Tibial nerve (tissue), 4 donors: ENCODE measurements at regions not wholly inside any gene's neighbourhood (a gene's known extent, or its start where the extent isn't known, plus 50 kb on each side); places are given as distances from the start of the nearest gene placed in this dataset.

Experiments
- DNase-seq, 2 donors: peaks; one replicate each; pipeline ENCODE4 v3.0.0-alpha.2; 2019; ENCODE audit warnings: low spot score in 2 of 2
- H3K27ac ChIP-seq, 4 donors: fragments of 200-600 bp; sonication (generic) in 3 of 4; one replicate each; pipeline ENCODE4 v1.5.1; 2017 to 2019; ENCODE audit warnings: mild to moderate bottlenecking in 1 of 4
- H3K27me3 ChIP-seq, 2 donors: fragments of 200-600 bp; sonication (generic) in 1 of 2; one replicate each; pipeline versions ENCODE4 v1.5.1 to v1.6.0; 2017 to 2019
- H3K36me3 ChIP-seq, 3 donors: fragments of 200-600 bp; sonication (generic); one replicate each; pipeline ENCODE4 v1.5.1; 2018 to 2019
- H3K4me1 ChIP-seq, 4 donors: fragments of 200-600 bp; sonication (generic) in 3 of 4; one replicate each; pipeline ENCODE4 v1.5.1; 2017 to 2019
- H3K4me3 ChIP-seq, 4 donors: fragments of 200-600 bp; sonication (generic) in 3 of 4; one replicate each; pipeline ENCODE4 v1.5.1; 2017 to 2019; ENCODE audit warnings: mild to moderate bottlenecking in 1 of 4, moderate library complexity in 1 of 4
- H3K9me3 ChIP-seq, 4 donors: fragments of 200-600 bp; sonication (generic) in 3 of 4; one replicate each; pipeline ENCODE4 v1.5.1; 2017 to 2019
- EP300 ChIP-seq, 2 donors: sonication (generic); formaldehyde crosslinking; IDR thresholded peaks; one replicate each; pipeline ENCODE4 v1.6.1; 2017; ENCODE audit warnings: antibody characterized with exemption in 2 of 2, mild to moderate bottlenecking in 1 of 2
- POLR2A ChIP-seq, 2 donors: fragments of 450-650 bp; IDR thresholded peaks; one replicate each; pipeline ENCODE4 v1.6.1; 2017; ENCODE audit warnings: antibody characterized with exemption in 2 of 2, mild to moderate bottlenecking in 2 of 2, moderate library complexity in 2 of 2
- WGBS, 2 donors: methylation state at CpG; one replicate each; pipeline ENCODE4 v1.1.5; 2018; 5-methylcytosine and 5-hydroxymethylcytosine counted together
- TF ChIP-seq, protein P1 (sequence below), 5 experiments: fragments of 200-600 bp in 3 of 5; fragments of 450-650 bp in 2 of 5; sonication (generic) in 3 of 5; IDR thresholded peaks; one replicate each; pipeline ENCODE4 v1.5.1; 2016 to 2019; ENCODE audit warnings: antibody characterized with exemption in 5 of 5, mild to moderate bottlenecking in 3 of 5, moderate library complexity in 2 of 5

DNA sequence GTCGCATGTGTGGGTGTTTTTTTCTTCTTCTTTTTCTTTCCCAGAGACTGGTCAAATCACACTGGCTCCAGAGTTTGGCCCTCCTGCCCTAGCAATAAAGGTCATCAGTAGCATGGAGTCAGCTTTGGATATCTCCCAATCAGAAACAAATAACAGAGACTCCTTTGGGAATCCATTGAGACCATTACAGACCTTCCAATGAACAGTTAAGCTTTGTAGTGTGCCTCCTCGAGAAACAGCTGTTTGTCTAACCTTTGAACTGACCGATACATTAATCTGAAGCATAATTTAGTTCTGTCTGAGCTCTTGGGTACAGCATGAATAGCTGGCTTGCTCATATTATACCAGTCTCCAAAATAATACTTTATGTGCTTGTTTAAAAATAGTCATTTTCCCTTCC, 1103.2 kb downstream of the GATA3 start:
- no peaks in the 10 kb centered on the region for H3K36me3 ChIP-seq
- 21 to 25% methylated on average over 3 of the region's 3 CpGs for WGBS, 2 donors
- TF ChIP-seq POLR2A (IDR thresholded peaks at IDR 0.05) (no peak), EP300 (IDR thresholded peaks at IDR 0.05) (no peak)
- TF ChIP-seq, protein P1, sequence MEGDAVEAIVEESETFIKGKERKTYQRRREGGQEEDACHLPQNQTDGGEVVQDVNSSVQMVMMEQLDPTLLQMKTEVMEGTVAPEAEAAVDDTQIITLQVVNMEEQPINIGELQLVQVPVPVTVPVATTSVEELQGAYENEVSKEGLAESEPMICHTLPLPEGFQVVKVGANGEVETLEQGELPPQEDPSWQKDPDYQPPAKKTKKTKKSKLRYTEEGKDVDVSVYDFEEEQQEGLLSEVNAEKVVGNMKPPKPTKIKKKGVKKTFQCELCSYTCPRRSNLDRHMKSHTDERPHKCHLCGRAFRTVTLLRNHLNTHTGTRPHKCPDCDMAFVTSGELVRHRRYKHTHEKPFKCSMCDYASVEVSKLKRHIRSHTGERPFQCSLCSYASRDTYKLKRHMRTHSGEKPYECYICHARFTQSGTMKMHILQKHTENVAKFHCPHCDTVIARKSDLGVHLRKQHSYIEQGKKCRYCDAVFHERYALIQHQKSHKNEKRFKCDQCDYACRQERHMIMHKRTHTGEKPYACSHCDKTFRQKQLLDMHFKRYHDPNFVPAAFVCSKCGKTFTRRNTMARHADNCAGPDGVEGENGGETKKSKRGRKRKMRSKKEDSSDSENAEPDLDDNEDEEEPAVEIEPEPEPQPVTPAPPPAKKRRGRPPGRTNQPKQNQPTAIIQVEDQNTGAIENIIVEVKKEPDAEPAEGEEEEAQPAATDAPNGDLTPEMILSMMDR (IDR thresholded peaks at IDR 0.05) = no peak
- no peaks in the 10 kb centered on the region for H3K4me1 ChIP-seq
- peaks cover 0 to 16% (median 0%) of the 10 kb centered on the region in 4 donors for H3K9me3 ChIP-seq
- H3K4me3 ChIP-seq = no peak overlapping the region
- no peak overlapping the region for H3K27ac ChIP-seq
- DNase-seq = no peak
- no peaks in the 10 kb centered on the region for H3K27me3 ChIP-seq

DNA sequence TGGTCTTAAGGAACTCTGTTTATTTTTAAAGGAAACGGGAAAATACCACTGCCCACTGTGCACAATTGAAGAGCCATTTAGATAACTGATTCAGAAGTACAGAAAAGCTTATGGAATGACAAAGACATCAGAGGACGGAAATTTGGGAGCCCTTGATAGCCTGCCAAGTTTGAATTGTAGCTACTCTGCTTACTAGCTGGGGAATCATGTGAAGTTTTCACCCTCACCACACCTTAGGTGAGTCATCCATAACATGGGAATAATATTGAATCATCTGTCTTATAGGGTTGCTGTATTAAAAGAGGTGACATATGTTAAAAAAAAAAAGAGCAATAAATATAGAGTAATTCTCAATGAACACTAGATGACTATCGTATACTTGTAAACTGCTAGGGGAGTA, 1104.2 kb downstream of the GATA3 start:
- H3K4me1 ChIP-seq = no peaks in the 10 kb centered on the region
- H3K27ac ChIP-seq = no peak overlapping the region
- H3K36me3 ChIP-seq = no peaks in the 10 kb centered on the region
- H3K27me3 ChIP-seq = no peaks in the 10 kb centered on the region
- TF ChIP-seq, protein P1 (IDR thresholded peaks at IDR 0.05) = no peak
- TF ChIP-seq EP300 (IDR thresholded peaks at IDR 0.05) (no peak), POLR2A (IDR thresholded peaks at IDR 0.05) (no peak)
- DNase-seq = no peak
- no peak overlapping the region for H3K4me3 ChIP-seq
- H3K9me3 ChIP-seq = peaks cover 0 to 16% (median 0%) of the 10 kb centered on the region in 4 donors
- WGBS, 2 donors = 50 to 56% methylated on average over 3 of the region's 3 CpGs

DNA sequence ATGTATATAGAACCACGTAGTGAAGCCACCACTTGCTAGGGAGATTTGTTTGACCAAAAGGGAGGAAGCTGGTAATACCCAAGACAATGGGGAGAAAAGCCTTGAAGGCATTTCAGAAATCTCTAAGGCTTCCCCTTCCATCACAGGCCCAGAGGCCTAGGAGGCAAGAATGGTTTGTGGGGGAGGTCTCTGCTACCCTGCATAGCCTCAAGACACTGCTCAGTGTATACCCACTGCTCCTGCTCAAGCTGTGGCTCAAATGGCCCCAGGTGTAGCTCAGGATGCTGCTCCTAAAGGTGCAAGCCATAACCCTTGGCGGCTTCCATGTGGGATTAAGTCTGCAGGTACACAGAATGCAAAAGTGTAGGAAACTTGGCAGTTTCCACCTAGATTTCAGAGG, 1105.8 kb downstream of the GATA3 start:
- DNase-seq = no peak
- Histone ChIP-seq H3K36me3 (no peaks in the 10 kb centered on the region), H3K27ac (no peak overlapping the region), H3K4me1 (no peaks in the 10 kb centered on the region), H3K27me3 (no peaks in the 10 kb centered on the region), H3K9me3 (peaks cover 0 to 21% (median 0%) of the 10 kb centered on the region in 4 donors), H3K4me3 (no peak overlapping the region)
- TF ChIP-seq POLR2A (IDR thresholded peaks at IDR 0.05) = no peak
- TF ChIP-seq, protein P1 (IDR thresholded peaks at IDR 0.05) = no peak
- 86 to 90% methylated on average over 2 of the region's 2 CpGs for WGBS, 2 donors

DNA sequence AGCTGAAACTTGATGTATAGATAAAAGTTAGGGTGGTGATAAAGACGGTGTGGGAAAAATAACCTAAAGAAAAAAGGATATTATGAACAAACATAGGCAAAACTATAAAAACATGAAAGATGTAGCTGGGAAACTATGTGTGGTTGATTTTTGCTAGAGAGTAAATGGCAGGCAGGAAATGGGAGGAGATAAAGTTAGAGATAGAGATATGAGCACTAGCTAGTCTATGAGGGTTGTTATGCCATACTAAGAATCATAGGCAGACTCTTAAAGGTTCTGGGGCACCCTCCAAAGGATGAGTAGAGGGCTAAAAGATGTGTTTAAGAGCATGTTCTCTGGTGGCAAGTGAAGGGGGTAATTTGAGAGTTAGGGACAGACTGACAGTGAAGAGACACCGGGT, 1109.2 kb downstream of the GATA3 start:
- DNase-seq = no peak
- Histone ChIP-seq H3K9me3 (peaks cover 0 to 21% (median 0%) of the 10 kb centered on the region in 4 donors), H3K4me3 (no peak overlapping the region), H3K27ac (no peak overlapping the region), H3K27me3 (no peaks in the 10 kb centered on the region), H3K4me1 (no peaks in the 10 kb centered on the region), H3K36me3 (no peaks in the 10 kb centered on the region)
- WGBS, 2 donors = 94 to 99% methylated on average over 2 of the region's 2 CpGs
- TF ChIP-seq EP300 (IDR thresholded peaks at IDR 0.05) = no peak
- TF ChIP-seq, protein P1 (IDR thresholded peaks at IDR 0.05) = no peak
- no peak for TF ChIP-seq POLR2A (IDR thresholded peaks at IDR 0.05)

DNA sequence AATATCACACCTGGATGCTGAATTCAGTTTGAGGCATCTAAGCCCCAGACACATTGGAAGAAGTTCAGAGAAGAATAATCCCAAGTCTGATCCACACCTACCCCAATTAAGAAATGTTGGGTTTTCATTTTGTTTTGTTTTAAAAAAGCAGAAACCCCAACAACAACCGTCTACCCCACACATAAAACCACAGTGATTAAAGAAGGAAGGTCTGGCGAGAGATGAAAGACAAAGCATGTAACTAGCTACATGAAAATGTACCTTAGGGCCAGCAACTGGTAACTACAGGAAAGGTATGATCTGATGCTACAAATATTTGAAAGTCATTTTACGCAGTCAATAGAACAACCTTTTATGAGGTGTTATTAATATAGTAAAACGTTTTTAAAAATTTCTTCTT, 1112.3 kb downstream of the GATA3 start:
- H3K4me3 ChIP-seq = no peak overlapping the region
- no peaks in the 10 kb centered on the region for H3K36me3 ChIP-seq
- 70 to 72% methylated on average over 4 of the region's 4 CpGs for WGBS, 2 donors
- no peaks in the 10 kb centered on the region for H3K27me3 ChIP-seq
- H3K9me3 ChIP-seq = peaks cover 0 to 5% (median 0%) of the 10 kb centered on the region in 4 donors
- no peak overlapping the region for H3K27ac ChIP-seq
- no peak for DNase-seq
- TF ChIP-seq, protein P1 (IDR thresholded peaks at IDR 0.05) = no peak
- TF ChIP-seq EP300 (IDR thresholded peaks at IDR 0.05) (no peak), POLR2A (IDR thresholded peaks at IDR 0.05) (no peak)
- H3K4me1 ChIP-seq = no peaks in the 10 kb centered on the region
